HEK293T (cell line): ENCODE measurements at regions not wholly inside any gene's neighbourhood (a gene's known extent, or its start where the extent isn't known, plus 50 kb on each side); places are given as distances from the start of the nearest gene placed in this dataset.

ENCODE experiments used
- CTCF ChIA-PET: fragments of 350-600 bp; formaldehyde crosslinking; extraction: SDS; loops from one replicate; lab custom pipeline; 2021; ENCODE audit warnings: antibody characterized with exemption, inconsistent platforms; lab: Yijun Ruan, JAX
- POLR2A ChIA-PET: fragments of 350-600 bp; formaldehyde crosslinking; extraction: SDS; loops from one replicate; lab custom pipeline; 2020; ENCODE audit warnings: antibody characterized with exemption, inconsistent platforms; lab: Yijun Ruan, JAX
- DNase-seq: peaks from one replicate; pipeline ENCODE4 v3.0.0; 2012; ENCODE audit warnings: mixed read lengths; ENCODE audit errors: extremely low spot score
- ARNT ChIP-seq: fragments of 450-650 bp; IDR thresholded peaks from 2 replicates; pipeline ENCODE4 v1.6.1; 2017; ENCODE audit warnings: mild to moderate bottlenecking
- BHLHE40 ChIP-seq: fragments of 450-650 bp; IDR thresholded peaks from 2 replicates; pipeline ENCODE4 v1.6.1; 2016; ENCODE audit warnings: mild to moderate bottlenecking, moderate library complexity, borderline replicate concordance
- CTBP1 ChIP-seq: fragments of 450-650 bp; IDR thresholded peaks from 2 replicates; pipeline ENCODE4 v1.6.1; 2016; ENCODE audit warnings: borderline replicate concordance
- ELF4 ChIP-seq: fragments of 450-650 bp; IDR thresholded peaks from 2 replicates; pipeline ENCODE4 v1.6.1; 2017; ENCODE audit warnings: antibody characterized with exemption
- FOXA1 ChIP-seq: fragments of 450-650 bp; IDR thresholded peaks from 2 replicates; pipeline ENCODE4 v1.6.1; 2016; ENCODE audit warnings: mild to moderate bottlenecking
- FOXK2 ChIP-seq: fragments of 450-650 bp; IDR thresholded peaks from 2 replicates; pipeline ENCODE4 v1.6.1; 2016; ENCODE audit warnings: mild to moderate bottlenecking
- FOXM1 ChIP-seq: fragments of 450-650 bp; IDR thresholded peaks from 2 replicates; pipeline ENCODE4 v1.6.1; 2017; ENCODE audit warnings: mild to moderate bottlenecking, borderline replicate concordance
- HDGF ChIP-seq: fragments of 450-650 bp; IDR thresholded peaks from 2 replicates; pipeline ENCODE4 v1.6.1; 2017; ENCODE audit warnings: antibody characterized with exemption, borderline replicate concordance
- L3MBTL2 ChIP-seq: fragments of 450-650 bp; conservative IDR thresholded peaks from 2 replicates; pipeline ENCODE4 v1.6.1; 2016; ENCODE audit warnings: mild to moderate bottlenecking
- LEF1 ChIP-seq: fragments of 450-650 bp; IDR thresholded peaks from 2 replicates; pipeline ENCODE4 v1.6.1; 2017; ENCODE audit warnings: mild to moderate bottlenecking, borderline replicate concordance
- NFRKB ChIP-seq: fragments of 450-650 bp; IDR thresholded peaks from 2 replicates; pipeline ENCODE4 v1.6.1; 2016; ENCODE audit warnings: mild to moderate bottlenecking, moderate library complexity
- SP1 ChIP-seq: fragments of 450-650 bp; IDR thresholded peaks from 2 replicates; pipeline ENCODE4 v1.6.1; 2017
- SUZ12 ChIP-seq: fragments of 450-650 bp; IDR thresholded peaks from 2 replicates; pipeline ENCODE4 v1.6.1; 2016; ENCODE audit warnings: mild to moderate bottlenecking
- TARDBP ChIP-seq: fragments of 450-650 bp; IDR thresholded peaks from 2 replicates; pipeline ENCODE4 v1.6.1; 2016
- ZNF384 ChIP-seq: fragments of 450-650 bp; IDR thresholded peaks from 2 replicates; pipeline ENCODE4 v1.6.1; 2016
- TF ChIP-seq, protein P1 (sequence below): fragments of 450-650 bp; IDR thresholded peaks from 2 replicates; pipeline ENCODE4 v1.6.1; 2016

DNA sequence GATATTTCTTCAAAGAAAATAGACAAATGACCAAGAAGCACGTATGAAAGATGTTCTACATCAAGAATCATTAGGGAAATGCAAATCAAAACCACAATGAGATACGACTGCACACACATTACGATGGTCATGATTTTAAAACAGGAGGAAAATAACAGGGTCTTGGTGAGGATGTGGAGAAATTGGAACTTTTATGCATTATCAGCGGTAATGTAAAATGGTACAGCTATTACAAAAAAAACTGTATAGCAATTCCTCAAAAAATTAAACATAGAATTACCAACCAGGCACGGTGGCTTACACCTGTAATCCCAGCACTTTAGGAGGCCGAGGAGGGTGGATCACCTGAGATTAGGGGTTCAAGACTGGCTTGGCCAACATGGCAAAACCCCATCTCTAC, 178.8 kb upstream of the NEBL start:
- no peak for TF ChIP-seq ELF4
- TF ChIP-seq BHLHE40, result no peak
- no peak for TF ChIP-seq L3MBTL2
- no peak for TF ChIP-seq FOXM1
- TF ChIP-seq NFRKB, result no peak
- no peak for TF ChIP-seq SP1
- TF ChIP-seq, protein P1, sequence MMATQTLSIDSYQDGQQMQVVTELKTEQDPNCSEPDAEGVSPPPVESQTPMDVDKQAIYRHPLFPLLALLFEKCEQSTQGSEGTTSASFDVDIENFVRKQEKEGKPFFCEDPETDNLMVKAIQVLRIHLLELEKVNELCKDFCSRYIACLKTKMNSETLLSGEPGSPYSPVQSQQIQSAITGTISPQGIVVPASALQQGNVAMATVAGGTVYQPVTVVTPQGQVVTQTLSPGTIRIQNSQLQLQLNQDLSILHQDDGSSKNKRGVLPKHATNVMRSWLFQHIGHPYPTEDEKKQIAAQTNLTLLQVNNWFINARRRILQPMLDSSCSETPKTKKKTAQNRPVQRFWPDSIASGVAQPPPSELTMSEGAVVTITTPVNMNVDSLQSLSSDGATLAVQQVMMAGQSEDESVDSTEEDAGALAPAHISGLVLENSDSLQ, result no peak
- TF ChIP-seq FOXK2, result no peak
- TF ChIP-seq SUZ12, result no peak
- no peak for TF ChIP-seq FOXA1
- no peak for TF ChIP-seq HDGF
- TF ChIP-seq TARDBP, result no peak
- no peak for TF ChIP-seq ZNF384
- no peak for TF ChIP-seq CTBP1
- TF ChIP-seq LEF1, result no peak
- TF ChIP-seq ARNT, result no peak
- DNase-seq, result no peak
- CTCF ChIA-PET, result no interaction called here
- POLR2A ChIA-PET, result no interaction called here

DNA sequence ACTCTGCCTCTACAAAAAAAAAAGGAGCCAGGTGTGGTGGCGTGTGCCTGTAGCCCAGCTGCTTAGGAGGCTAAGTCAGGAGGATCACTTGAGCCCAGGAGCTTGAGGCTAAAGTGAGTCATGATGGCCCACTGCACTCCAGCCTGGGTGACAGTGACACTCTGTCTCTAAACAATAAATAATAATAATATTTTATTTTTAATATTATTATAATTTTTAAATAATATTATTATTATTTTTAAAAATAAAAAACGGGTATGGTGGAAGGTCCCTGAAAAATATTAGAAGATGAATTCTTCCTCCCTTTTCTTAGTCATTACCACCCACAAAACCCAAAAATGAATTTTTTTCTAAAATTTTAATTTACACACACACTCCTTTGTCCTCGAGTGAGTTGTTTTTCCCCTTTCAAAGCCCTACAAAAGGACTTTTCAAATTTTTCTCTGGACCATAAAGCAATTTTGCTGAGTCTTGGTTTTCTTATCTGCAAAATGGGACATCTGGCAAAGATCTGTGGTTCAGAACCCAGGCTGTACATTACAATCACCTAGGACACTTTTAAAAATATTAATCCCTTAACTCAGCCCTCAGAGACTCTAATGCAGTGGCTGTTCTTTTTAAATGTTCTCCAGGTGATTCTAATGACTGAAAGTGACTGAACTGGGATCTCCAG, 174.0 kb upstream of the NEBL start:
- TF ChIP-seq ELF4 (no peak), SP1 (no peak), NFRKB (no peak), CTBP1 (no peak), ZNF384 (no peak), LEF1 (no peak), HDGF (no peak), ARNT (no peak), FOXA1 (no peak), BHLHE40 (no peak)
- TF ChIP-seq, protein P1, result no peak
- no peak for DNase-seq
- ChIA-PET POLR2A (no interaction called here), CTCF (no interaction called here)

DNA sequence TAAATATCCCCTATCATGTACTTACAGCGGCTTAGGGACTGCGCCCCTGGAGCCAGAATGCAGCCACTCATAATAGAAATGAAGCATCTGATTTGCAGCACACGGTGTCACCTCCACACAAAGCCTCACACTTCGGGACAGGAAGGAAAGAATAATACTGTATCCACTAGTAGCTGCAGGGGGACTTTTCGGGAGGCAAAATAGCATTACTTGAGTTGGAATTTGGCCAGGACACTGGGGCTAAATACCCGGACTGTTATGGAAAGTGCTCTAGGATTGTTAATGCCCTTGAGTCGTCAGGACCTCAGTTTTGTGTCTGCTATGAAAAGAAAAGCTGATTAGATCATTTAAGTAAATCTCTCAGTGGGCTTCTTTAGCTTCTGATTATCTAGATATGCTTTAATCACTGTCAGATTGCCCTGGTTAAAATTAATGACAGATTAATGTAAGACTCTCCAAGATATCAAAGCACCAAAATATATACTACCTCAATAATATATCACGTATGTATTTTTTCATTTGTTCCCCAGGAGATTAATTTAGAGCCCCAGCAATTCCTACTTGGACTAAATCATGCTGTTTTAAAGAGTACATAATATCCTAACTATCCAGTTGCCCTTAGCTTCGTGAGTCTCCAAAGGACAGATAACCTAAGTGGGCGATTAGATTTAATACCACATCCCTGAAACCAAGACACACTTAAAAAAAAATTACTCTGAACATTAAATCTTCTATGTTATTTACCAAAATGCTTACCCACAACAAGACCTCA, 173.0 kb upstream of the NEBL start:
- DNase-seq, result peak; percentile 20
- ChIA-PET POLR2A (no interaction called here), CTCF (interaction anchor here (0.6 kb wide), 1 partner anchor 9 kb away, joined by 3 read pairs; no protein-coding TSS in a partner anchor)
- TF ChIP-seq ELF4 (no peak), FOXM1 (no peak), LEF1 (no peak), SUZ12 (no peak)

DNA sequence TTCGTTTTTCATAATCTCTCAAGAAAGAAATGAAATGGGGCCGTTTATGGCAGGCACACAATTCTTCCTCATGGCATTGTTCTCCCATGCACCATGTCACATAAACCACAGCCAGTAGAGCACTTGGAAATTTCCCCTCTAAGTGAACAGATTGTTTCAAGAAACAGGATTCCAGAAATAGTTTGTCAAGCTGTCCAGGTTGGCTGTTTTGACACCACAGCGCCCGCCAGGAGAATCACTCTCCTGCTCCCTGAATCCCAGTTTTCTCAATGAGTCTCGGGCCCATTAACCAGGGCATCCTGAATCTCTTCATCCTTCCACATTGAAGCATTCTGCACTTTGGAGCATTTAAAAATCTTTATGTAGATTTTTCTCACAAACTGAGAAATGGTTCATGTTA, 172.2 kb upstream of the NEBL start:
- ChIA-PET POLR2A (interaction anchor here (1.1 kb wide), 1 partner anchor 22 kb away, joined by 3 read pairs; no protein-coding TSS in a partner anchor), CTCF (no interaction called here)
- DNase-seq, result no peak
- TF ChIP-seq HDGF (no peak), SUZ12 (no peak), BHLHE40 (no peak), CTBP1 (no peak), LEF1 (no peak), SP1 (no peak), FOXA1 (no peak), ELF4 (no peak)
- TF ChIP-seq, protein P1, result no peak

DNA sequence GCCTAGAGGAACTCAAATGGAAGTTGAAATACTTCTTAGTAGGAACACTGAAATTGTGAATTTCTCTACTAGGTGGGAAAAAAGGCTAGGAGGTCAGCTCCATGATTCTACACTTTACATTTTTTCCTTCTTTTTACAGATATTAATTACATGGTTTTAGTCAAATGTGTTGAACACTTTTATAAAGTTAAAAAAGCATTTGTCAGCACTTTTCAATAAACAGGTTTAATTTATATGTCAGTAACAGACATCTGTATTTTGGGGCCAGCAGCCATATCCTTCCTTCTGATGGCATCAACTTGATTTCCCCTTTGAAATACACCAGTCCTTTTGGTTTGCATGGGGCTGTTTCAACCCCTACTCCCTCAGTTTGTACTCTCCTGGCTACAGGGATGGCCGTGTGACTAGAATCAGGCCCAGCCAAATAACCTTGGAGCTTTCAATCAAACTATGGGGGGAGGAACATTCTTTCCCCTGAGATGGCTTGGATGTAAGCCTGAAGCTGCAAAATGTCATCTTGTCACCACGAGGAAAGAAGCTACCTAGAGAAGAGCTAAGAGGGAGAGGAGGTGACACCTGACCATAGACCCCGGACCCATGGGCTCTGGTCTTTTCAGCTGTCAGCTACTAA, 171.0 kb upstream of the NEBL start:
- DNase-seq, result no peak
- CTCF ChIA-PET, result no interaction called here
- POLR2A ChIA-PET, result interaction anchor here (1.1 kb wide), 1 partner anchor 24 kb away, joined by 3 read pairs; no protein-coding TSS in a partner anchor
- no peak for TF ChIP-seq ZNF384
- no peak for TF ChIP-seq NFRKB
- TF ChIP-seq ELF4, result no peak
- no peak for TF ChIP-seq HDGF
- TF ChIP-seq, protein P1, result no peak
